HG03135 (cell line): ENCODE measurements at regions not wholly inside any gene's neighbourhood (a gene's known extent, or its start where the extent isn't known, plus 50 kb on each side); places are given as distances from the start of the nearest gene placed in this dataset.
"Not testable (repeated sequence)": the region's sequence is repeated elsewhere in the genome, so short reads cannot be mapped to it uniquely, and the experiment has no call there.

ENCODE experiments used
- ATAC-seq: cut with Tn5 transposase; IDR thresholded peaks from one replicate; pipeline ENCODE4 v1.9.1; 2021; ENCODE audit warnings: mild to moderate bottlenecking, moderate library complexity; ENCODE audit not compliant: unreplicated experiment

DNA sequence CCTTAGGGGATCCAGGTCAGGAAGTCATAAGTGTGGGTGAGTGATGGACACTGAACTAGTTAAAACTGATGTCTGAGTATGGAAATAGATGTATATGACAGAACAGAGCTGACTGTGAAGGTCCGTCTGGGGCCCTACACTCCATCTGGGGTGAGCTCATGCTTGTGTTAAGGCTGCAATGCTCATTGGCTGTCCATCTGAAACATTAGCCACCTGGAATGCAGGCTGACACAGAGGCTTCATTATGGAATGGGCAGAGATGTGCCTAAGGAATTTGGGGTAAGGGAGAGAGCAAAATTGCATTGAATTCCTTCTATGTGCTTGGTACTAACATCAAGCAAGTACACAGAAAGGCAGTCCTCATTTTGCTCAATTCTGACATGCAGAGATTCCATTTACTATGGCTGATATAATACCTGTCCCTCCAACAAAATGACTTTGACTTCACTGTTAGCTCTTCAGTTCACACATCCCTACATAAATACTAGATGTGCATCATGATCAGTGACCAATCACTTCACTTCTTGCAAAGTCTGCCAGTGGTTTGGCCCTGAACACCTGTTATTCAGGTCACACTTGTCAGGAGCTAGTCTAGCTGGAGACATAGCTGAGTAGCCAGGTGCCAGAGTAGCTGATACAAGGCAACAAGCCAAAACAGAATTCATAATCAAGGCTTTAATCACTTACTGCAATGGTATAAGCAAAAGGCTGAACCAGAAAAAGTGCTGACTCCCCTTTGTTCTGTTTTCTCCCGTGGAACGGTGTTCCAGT lies 128.9 kb upstream of the VWC2 start:
- no peak for ATAC-seq

DNA sequence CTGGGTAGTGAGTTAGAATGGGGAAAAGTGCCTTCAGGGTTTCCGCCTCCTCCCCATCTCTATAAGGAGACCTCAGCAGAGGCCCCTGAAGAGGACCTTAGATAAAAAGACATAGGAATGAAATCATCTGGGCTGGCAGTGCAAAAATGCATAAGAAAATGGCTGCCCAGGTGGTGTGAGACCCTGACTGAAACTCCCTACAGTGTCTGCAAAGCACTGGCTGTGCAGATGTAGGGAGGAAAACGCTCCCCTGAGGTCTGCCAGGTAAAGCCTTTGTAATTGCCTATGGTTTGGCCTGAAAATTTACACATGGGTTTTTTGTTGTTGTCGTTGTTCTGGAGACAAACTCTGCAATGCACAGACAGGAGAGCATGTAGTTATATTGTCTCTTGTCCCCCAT lies 128.1 kb upstream of the VWC2 start:
- no peak for ATAC-seq

DNA sequence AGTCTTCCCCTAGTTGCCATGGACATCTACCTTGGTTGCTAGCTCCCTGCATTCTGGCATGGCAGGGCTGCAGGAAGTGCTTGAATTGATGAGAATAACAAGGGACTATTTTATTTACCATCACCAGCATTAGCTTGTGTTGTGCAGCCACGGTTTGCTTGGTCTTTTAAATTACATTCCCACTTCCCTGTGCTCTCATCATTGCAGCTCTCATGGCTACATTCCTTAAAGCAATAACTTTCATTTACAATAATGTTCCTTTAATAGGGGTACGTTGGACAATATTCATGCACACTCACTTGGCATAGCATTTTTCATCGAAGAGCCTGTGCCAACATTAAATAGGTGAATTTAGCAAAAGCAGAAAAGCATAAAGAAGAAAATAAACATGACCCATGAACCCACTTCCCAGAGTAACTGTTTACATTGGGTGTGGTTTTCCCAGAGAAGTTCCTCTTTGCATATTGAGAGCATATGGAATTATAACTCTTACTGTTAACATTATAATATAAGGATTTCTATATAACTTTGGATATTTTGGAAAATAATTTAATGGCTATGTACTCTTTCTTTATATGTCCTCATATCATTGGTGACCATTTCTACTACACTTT lies 113.2 kb upstream of the VWC2 start:
- no peak for ATAC-seq

- ATAC-seq = no peak
These were observed 112.5 kb upstream of the VWC2 start for GRCh38 chr7:49660976-49661375.

- ATAC-seq = not testable (repeated sequence)
These were observed 107.5 kb upstream of the VWC2 start for GRCh38 chr7:49665963-49666362.

- no peak for ATAC-seq
These were observed 106.7 kb upstream of the VWC2 start for GRCh38 chr7:49666764-49667163.

GRCh38 chr7:49669285-49669684 lies 104.2 kb upstream of the VWC2 start:
- ATAC-seq = no peak

- ATAC-seq = no peak
These were observed 103.7 kb upstream of the VWC2 start for GRCh38 chr7:49669692-49670260.

DNA sequence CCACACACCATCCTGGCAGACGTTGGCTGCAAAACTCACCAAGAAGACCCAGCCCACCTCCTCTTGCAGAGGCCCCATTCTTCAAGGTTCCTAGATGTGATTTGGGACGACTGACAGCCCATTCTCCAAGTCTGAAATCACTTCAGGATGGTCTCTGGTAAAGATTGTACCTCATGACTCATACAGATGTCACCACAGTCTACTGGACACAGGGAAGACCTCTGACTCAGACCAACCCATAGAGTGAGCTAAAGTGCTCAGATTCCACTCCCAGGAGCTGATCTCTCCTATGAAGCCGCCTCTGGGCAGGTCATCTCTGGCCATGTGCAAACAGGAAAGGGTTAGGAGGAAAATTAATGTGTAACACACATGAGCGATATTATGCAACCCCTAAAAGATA lies 102.4 kb upstream of the VWC2 start:
- ATAC-seq = no peak

DNA sequence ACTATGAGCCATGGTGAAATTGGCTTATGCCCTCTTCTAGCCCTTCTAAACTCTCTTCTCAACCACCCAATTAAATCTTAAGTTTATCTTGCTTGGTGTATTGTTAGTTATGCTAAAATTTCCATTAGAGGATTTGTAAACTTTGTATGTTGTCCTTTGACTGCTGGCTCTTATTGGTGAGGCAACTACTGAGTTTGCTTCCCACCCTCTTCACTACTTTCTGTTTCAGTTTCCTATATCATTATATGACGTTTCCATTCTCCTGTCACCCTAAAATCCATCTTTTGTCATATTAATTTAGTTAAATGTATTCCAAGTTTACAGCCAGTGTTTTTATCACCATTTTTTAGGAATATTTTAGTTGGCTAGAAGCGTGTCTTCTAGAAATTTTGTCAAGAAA lies 80.9 kb upstream of the VWC2 start:
- ATAC-seq = no peak

GRCh38 chr7:49695971-49696370 lies 77.5 kb upstream of the VWC2 start:
- no peak for ATAC-seq

DNA sequence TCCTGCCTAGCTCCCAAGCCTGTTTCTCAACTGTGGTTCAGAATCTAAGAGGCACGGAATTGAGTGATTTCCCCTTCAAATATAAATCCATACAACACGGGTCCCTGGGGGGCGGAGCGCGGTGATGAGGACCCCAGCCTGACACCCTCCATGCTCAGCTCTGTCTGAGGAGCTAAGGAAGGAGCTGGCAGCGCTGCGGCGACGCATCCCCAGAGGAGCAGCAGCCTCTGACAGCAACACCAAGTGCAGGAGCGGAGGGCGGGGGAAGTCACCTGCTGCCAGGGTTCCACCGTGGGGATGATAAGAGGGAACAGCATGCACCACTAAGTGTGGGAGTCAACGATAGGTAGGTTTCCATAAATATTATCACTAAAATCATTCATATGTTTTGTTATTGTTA lies 72.6 kb upstream of the VWC2 start:
- ATAC-seq = no peak

GRCh38 chr7:49702099-49702498 lies 71.3 kb upstream of the VWC2 start:
- no peak for ATAC-seq

- ATAC-seq = no peak
These were observed 70.1 kb upstream of the VWC2 start for GRCh38 chr7:49703337-49703736.

GRCh38 chr7:49703881-49704280 lies 69.6 kb upstream of the VWC2 start:
- no peak for ATAC-seq

DNA sequence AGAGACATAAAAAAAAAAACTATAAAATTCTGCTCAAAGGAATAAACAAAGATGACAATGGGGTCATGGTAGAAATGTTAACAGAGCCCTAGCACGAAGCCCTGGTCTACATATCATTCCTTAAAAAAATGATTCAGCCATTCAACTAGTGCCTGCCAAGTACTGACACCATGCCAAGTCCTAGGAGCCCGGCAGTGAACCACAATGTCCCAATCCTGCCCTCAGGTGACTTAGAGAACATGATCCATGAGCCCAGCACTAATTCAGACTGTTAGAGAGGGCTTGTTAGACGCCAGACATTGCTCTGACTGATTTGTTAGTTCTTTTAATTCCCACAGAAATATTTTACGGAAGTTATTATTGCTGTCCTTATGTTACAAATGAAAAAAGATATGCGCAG lies 67.3 kb upstream of the VWC2 start:
- no peak for ATAC-seq

DNA sequence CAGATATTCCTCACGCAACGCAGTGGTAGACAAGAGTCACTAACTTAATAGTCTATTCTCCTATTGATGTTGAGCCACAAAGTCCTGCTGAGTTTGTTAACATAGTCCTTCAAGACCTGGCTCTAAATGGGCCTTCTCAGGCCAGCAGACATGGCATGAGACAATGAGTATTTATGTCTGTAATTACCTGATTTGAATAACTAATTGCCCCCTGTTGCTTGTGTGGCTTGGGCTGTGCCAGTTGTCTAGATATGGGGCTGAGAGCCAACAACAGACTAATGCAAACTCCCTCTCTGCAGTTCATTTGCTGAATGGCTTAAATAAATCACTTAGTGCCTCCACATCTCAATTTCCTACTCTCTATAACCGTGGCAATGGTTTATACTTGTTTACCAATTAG lies 65.5 kb upstream of the VWC2 start:
- no peak for ATAC-seq

- ATAC-seq = no peak
These were observed 64.8 kb upstream of the VWC2 start for GRCh38 chr7:49708590-49708989.

- not testable (repeated sequence) for ATAC-seq
These were observed 62.2 kb upstream of the VWC2 start for GRCh38 chr7:49711072-49711723.

DNA sequence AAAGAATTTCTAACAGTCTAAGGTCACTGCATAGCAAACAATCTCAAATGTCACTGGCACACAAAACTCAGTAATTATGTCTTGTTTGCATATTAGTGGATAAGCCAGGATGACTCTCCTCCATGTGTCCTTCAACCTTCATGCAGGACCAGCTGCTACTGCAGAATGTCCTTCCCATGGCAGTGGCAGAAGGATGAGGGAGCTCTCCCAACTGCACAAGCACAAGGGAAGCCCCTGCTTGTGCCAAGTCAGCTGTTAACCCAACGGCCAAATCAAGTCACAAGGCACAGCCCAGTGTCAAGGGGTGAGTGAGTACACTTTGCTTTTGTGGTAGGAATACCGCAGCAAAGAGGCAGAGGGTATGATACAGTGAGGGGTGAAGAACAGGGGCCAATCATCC lies 59.3 kb upstream of the VWC2 start:
- no peak for ATAC-seq

- ATAC-seq = no peak
These were observed 58.0 kb upstream of the VWC2 start for GRCh38 chr7:49715486-49715885.

- ATAC-seq = no peak
These were observed 55.9 kb upstream of the VWC2 start for GRCh38 chr7:49717547-49717946.
